ENCODE measurements at regions not wholly inside any gene's neighbourhood (a gene's known extent, or its start where the extent isn't known, plus 50 kb on each side); places are given as distances from the start of the nearest gene placed in this dataset.

GRCh38 chr4:84150177-84150576 is 348.9 kb downstream of the NKX6-1 start:
- no peaks in the 10 kb centered on the region for H3K4me1 ChIP-seq (ENCODE audit: control insufficient read depth in 2 of 3, insufficient read depth in 2 of 3, low read depth in 1 of 3, low read length in 3 of 3)
- no peak for DNase-seq
- no peak overlapping the region for H3K9ac ChIP-seq (ENCODE audit: low read length in 3 of 3)
- no peak overlapping the region for H3K4me3 ChIP-seq (ENCODE audit: low read length in 3 of 3)
- TF ChIP-seq CTCF (IDR thresholded peaks at IDR 0.05; ENCODE audit: borderline replicate concordance, extremely low read depth, insufficient read depth): no peak
- no peaks in the 10 kb centered on the region for H3K9me3 ChIP-seq (ENCODE audit: control insufficient read depth in 2 of 3, insufficient read depth in 1 of 3, low read length in 3 of 3)
- no peaks in the 10 kb centered on the region for H3K36me3 ChIP-seq (ENCODE audit: control insufficient read depth in 2 of 3, insufficient read depth in 3 of 3, low read length in 3 of 3)
- intact Hi-C loops (cut with DNase I): no loop called here
- no peaks in the 10 kb centered on the region for H3K27me3 ChIP-seq (ENCODE audit: control insufficient read depth, insufficient read depth, low read length)
- no peak for FAIRE-seq
- H3K27ac ChIP-seq (ENCODE audit: low read depth in 2 of 2, low read length in 2 of 2): no peak overlapping the region

GRCh38 chr4:84147831-84148230 is 351.3 kb downstream of the NKX6-1 start:
- no peak for TF ChIP-seq CTCF (IDR thresholded peaks at IDR 0.05; ENCODE audit: borderline replicate concordance, extremely low read depth, insufficient read depth)
- no peak overlapping the region for H3K9ac ChIP-seq (ENCODE audit: low read length in 3 of 3)
- no peaks in the 10 kb centered on the region for H3K36me3 ChIP-seq (ENCODE audit: control insufficient read depth in 2 of 3, insufficient read depth in 3 of 3, low read length in 3 of 3)
- no peaks in the 10 kb centered on the region for H3K4me1 ChIP-seq (ENCODE audit: control insufficient read depth in 2 of 3, insufficient read depth in 2 of 3, low read depth in 1 of 3, low read length in 3 of 3)
- no peaks in the 10 kb centered on the region for H3K27me3 ChIP-seq (ENCODE audit: control insufficient read depth, insufficient read depth, low read length)
- FAIRE-seq: no peak
- H3K27ac ChIP-seq (ENCODE audit: low read depth in 2 of 2, low read length in 2 of 2): no peak overlapping the region
- no peaks in the 10 kb centered on the region for H3K9me3 ChIP-seq (ENCODE audit: control insufficient read depth in 2 of 3, insufficient read depth in 1 of 3, low read length in 3 of 3)
- intact Hi-C loops (cut with DNase I): no loop called here
- DNase-seq: no peak
- no peak overlapping the region for H3K4me3 ChIP-seq (ENCODE audit: low read length in 3 of 3)

DNA sequence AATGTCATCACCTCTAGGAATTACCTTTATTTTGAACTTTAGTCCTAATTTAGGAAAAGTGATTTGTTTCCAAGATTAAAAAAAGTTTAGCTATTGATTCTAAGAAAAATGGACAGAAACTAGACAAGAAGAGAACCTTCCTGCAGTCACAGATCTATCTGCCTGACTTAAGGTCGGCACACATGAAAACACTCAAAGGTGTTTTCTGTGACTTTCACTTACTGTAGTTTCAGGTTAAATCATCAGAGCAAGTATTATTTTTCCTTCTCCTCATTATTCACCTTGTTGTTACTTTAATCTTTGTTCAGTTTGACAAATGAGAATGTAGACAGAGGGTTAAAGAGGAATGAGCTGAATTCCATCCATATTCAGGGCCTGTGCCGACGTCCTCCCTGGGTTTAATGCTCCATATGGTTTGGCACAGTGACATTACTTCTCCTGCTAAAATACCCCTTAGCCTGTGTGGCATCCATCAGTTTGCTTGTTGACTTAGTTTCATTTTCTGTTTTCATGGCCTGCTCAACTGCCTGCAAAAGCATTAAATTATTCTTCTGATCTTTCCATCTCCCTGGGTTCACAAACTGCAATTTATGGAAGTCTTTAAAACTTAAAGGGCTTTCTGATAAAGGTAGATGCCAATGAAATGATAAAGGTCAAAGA is 352.7 kb downstream of the NKX6-1 start:
- FAIRE-seq: no peak

More for the DNA sequence above, 352.7 kb downstream of the NKX6-1 start:
- intact Hi-C loops (cut with DNase I): no loop called here
- peak in 3 of 5 donors; percentile 11 to 49 (median 40) for DNase-seq
- no peaks in the 10 kb centered on the region for H3K9me3 ChIP-seq (ENCODE audit: control insufficient read depth in 2 of 3, insufficient read depth in 1 of 3, low read length in 3 of 3)
- H3K36me3 ChIP-seq (ENCODE audit: control insufficient read depth in 2 of 3, insufficient read depth in 3 of 3, low read length in 3 of 3): no peaks in the 10 kb centered on the region
- no peak overlapping the region for H3K27ac ChIP-seq (ENCODE audit: low read depth in 2 of 2, low read length in 2 of 2)
- H3K9ac ChIP-seq (ENCODE audit: low read length in 3 of 3): no peak overlapping the region
- TF ChIP-seq CTCF (IDR thresholded peaks at IDR 0.05; ENCODE audit: borderline replicate concordance, extremely low read depth, insufficient read depth): no peak
- no peaks in the 10 kb centered on the region for H3K4me1 ChIP-seq (ENCODE audit: control insufficient read depth in 2 of 3, insufficient read depth in 2 of 3, low read depth in 1 of 3, low read length in 3 of 3)
- no peaks in the 10 kb centered on the region for H3K27me3 ChIP-seq (ENCODE audit: control insufficient read depth, insufficient read depth, low read length)
- no peak overlapping the region for H3K4me3 ChIP-seq (ENCODE audit: low read length in 3 of 3)
